Panc1 (cell line): ENCODE measurements at regions not wholly inside any gene's neighbourhood (a gene's known extent, or its start where the extent isn't known, plus 50 kb on each side); places are given as distances from the start of the nearest gene placed in this dataset.

Source experiments
- ATAC-seq: fragments of 200-7000 bp; cut with Tn5 transposase; 2 replicates; pipeline ENCODE4 v1.9.1; 2020; ENCODE audit warnings: mild to moderate bottlenecking, moderate library complexity
- BruUV-seq: library from RNA; stranded (reverse); fragments of 400-500 nt; replicated peaks from 2 replicates; lab custom pipeline; 2021; lab: Mats Ljungman, UMichigan
- CTCF ChIA-PET: fragments of 300-600 bp; sonication (Branson Sonifier 250); formaldehyde crosslinking; loops from one replicate; lab custom pipeline; 2022; ENCODE audit warnings: antibody characterized with exemption; lab: Charles Lee
- POLR2A ChIA-PET: fragments of 300-600 bp; sonication (Branson Sonifier 250); formaldehyde crosslinking; loops from one replicate; lab custom pipeline; 2022; ENCODE audit warnings: antibody characterized with exemption; lab: Charles Lee
- DNase-seq: peaks from one replicate; pipeline ENCODE4 v3.0.0-alpha.2; 2010; ENCODE audit warnings: low read depth, low spot score
- H3K27ac ChIP-seq: 2 replicates; pipeline ENCODE4 v1.5.1; 2011; ENCODE audit warnings: mild to moderate bottlenecking, low read length, inconsistent platforms
- H3K27me3 ChIP-seq: fragments of 200-500 bp; sonication (Bioruptor generic); 2 replicates; pipeline ENCODE4 v1.6.0; 2014; ENCODE audit warnings: low read length, inconsistent platforms; ENCODE audit not compliant: control insufficient read depth, insufficient read depth
- H3K36me3 ChIP-seq: fragments of 200-500 bp; sonication (Bioruptor generic); 2 replicates; pipeline ENCODE4 v1.5.1; 2014; ENCODE audit warnings: inconsistent platforms, mild to moderate bottlenecking, low read length, moderate library complexity; ENCODE audit not compliant: control insufficient read depth, insufficient read depth
- H3K4me1 ChIP-seq: 2 replicates; pipeline ENCODE4 v1.5.1; 2011; ENCODE audit warnings: inconsistent platforms, mild to moderate bottlenecking, low read length, moderate library complexity; ENCODE audit not compliant: control insufficient read depth, insufficient read depth
- H3K4me3 ChIP-seq, 2 experiments: 2 replicates each; pipeline ENCODE4 v1.5.1; 2011 to 2012; ENCODE audit warnings: low read depth in 2 of 2, low read length in 2 of 2, mild to moderate bottlenecking in 2 of 2, inconsistent platforms in 1 of 2, moderate library complexity in 1 of 2
- H3K9me3 ChIP-seq: fragments of 200-500 bp; sonication (Bioruptor generic); 2 replicates; pipeline ENCODE4 v1.5.1; 2014; ENCODE audit warnings: low read depth, mild to moderate bottlenecking, inconsistent platforms, low read length, moderate library complexity; ENCODE audit not compliant: control insufficient read depth, insufficient read depth
- POLR2AphosphoS5 ChIP-seq: IDR thresholded peaks from 2 replicates; pipeline ENCODE4 v1.6.1; 2012; ENCODE audit warnings: mild to moderate bottlenecking, low read depth, low read length, moderate library complexity
- SIN3A ChIP-seq: IDR thresholded peaks from 2 replicates; pipeline ENCODE4 v1.6.1; 2012; ENCODE audit warnings: low read depth, mild to moderate bottlenecking, low read length, moderate library complexity, borderline replicate concordance; ENCODE audit not compliant: insufficient read depth
- TCF7L2 ChIP-seq: IDR thresholded peaks from 2 replicates; pipeline ENCODE4 v1.6.1; 2011; ENCODE audit warnings: mild to moderate bottlenecking, low read depth, low read length, inconsistent platforms
- in situ Hi-C: cut with HindIII; loops from 2 replicates; pipeline ENCODE4 v1.10.0; 2016; ENCODE audit warnings: low sequenced_read_pairs, low pct_unique_long_range_greater_than_20kb
- intact Hi-C: fragments of 100-400 bp; cut with micrococcal nuclease; formaldehyde crosslinking; loops from one replicate; pipeline ENCODE4 v1.10.0; 2022; ENCODE audit not compliant: unreplicated experiment
- TF ChIP-seq, protein P1 (sequence below), 2 experiments: IDR thresholded peaks; 2 replicates each; pipeline ENCODE4 v1.6.1; 2011 to 2012; ENCODE audit warnings: low read depth in 2 of 2, control low read depth in 1 of 2, low read length in 1 of 2, mild to moderate bottlenecking in 1 of 2, moderate library complexity in 1 of 2; ENCODE audit not compliant: insufficient read depth in 1 of 2
- TF ChIP-seq, protein P2 (sequence below): fragments of 450-650 bp; IDR thresholded peaks from 2 replicates; pipeline ENCODE4 v1.5.1; 2017; ENCODE audit warnings: mild to moderate bottlenecking

- H3K27ac ChIP-seq = no peak overlapping the region
- H3K27me3 ChIP-seq = no peaks in the 10 kb centered on the region
- ATAC-seq = no peak
- ChIA-PET POLR2A (no interaction called here), CTCF (no interaction called here)
- intact Hi-C loops (no loop called here), in situ Hi-C loops (no loop called here)
- no peak for DNase-seq
- H3K9me3 ChIP-seq = no peaks in the 10 kb centered on the region
- no TSS peak for BruUV-seq
- no peak overlapping the region for H3K4me3 ChIP-seq
- H3K4me1 ChIP-seq = no peaks in the 10 kb centered on the region
- H3K36me3 ChIP-seq = no peaks in the 10 kb centered on the region
- TF ChIP-seq SIN3A (no peak), POLR2AphosphoS5 (no peak), TCF7L2 (no peak)
- TF ChIP-seq, protein P1, sequence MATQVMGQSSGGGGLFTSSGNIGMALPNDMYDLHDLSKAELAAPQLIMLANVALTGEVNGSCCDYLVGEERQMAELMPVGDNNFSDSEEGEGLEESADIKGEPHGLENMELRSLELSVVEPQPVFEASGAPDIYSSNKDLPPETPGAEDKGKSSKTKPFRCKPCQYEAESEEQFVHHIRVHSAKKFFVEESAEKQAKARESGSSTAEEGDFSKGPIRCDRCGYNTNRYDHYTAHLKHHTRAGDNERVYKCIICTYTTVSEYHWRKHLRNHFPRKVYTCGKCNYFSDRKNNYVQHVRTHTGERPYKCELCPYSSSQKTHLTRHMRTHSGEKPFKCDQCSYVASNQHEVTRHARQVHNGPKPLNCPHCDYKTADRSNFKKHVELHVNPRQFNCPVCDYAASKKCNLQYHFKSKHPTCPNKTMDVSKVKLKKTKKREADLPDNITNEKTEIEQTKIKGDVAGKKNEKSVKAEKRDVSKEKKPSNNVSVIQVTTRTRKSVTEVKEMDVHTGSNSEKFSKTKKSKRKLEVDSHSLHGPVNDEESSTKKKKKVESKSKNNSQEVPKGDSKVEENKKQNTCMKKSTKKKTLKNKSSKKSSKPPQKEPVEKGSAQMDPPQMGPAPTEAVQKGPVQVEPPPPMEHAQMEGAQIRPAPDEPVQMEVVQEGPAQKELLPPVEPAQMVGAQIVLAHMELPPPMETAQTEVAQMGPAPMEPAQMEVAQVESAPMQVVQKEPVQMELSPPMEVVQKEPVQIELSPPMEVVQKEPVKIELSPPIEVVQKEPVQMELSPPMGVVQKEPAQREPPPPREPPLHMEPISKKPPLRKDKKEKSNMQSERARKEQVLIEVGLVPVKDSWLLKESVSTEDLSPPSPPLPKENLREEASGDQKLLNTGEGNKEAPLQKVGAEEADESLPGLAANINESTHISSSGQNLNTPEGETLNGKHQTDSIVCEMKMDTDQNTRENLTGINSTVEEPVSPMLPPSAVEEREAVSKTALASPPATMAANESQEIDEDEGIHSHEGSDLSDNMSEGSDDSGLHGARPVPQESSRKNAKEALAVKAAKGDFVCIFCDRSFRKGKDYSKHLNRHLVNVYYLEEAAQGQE (IDR thresholded peaks at IDR 0.05; ENCODE audit: insufficient read depth in 1 of 2, low read depth in 2 of 2, low read length in 1 of 2) = no peak
These were observed 65.2 kb upstream of the ST6GALNAC5 start for GRCh38 chr1:76802094-76802493.

DNA sequence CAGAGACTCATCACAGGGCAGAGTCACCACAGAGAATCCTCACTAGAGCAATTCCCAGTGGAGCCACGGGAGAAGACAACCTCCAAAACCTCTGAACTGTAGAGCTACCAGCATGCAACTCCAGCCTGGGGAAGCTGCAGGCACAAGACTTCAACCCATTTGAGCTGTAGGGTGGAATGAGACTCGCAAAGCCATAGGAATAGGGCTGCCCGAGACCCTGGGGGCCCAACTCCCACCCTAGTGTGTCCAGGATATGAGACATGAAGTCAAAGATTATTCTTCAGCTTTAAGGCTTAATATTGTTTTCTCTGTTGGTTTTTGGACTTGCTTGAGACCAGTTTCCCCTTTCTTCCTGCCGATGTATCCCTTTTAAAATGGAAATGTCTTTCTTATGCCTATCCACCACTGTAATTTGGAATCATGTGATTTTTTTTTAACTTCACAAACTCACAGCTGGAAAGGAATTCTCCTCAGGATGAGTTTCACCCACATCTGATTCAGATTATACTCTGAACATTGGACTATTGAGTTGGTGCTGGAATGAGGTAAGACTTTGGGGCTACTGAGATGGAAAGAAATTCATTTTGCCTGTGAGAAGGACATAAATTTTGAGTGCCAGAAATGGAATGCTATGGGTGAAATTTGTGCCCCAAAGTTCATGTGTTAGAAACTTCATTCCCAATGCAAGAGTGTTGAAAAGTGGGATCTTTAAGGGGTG, 59.6 kb upstream of the ST6GALNAC5 start:
- ChIA-PET CTCF (no interaction called here), POLR2A (no interaction called here)
- intact Hi-C loops (no loop called here), in situ Hi-C loops (no loop called here)
- no peak for TF ChIP-seq SIN3A
- no peak for TF ChIP-seq POLR2AphosphoS5
- TF ChIP-seq, protein P2, sequence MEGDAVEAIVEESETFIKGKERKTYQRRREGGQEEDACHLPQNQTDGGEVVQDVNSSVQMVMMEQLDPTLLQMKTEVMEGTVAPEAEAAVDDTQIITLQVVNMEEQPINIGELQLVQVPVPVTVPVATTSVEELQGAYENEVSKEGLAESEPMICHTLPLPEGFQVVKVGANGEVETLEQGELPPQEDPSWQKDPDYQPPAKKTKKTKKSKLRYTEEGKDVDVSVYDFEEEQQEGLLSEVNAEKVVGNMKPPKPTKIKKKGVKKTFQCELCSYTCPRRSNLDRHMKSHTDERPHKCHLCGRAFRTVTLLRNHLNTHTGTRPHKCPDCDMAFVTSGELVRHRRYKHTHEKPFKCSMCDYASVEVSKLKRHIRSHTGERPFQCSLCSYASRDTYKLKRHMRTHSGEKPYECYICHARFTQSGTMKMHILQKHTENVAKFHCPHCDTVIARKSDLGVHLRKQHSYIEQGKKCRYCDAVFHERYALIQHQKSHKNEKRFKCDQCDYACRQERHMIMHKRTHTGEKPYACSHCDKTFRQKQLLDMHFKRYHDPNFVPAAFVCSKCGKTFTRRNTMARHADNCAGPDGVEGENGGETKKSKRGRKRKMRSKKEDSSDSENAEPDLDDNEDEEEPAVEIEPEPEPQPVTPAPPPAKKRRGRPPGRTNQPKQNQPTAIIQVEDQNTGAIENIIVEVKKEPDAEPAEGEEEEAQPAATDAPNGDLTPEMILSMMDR = no peak
- TF ChIP-seq, protein P1 (IDR thresholded peaks at IDR 0.05; ENCODE audit: insufficient read depth in 1 of 2, low read depth in 2 of 2, low read length in 1 of 2) = no peak
- TF ChIP-seq TCF7L2 = no peak
- no peak overlapping the region for H3K4me3 ChIP-seq
- no peaks in the 10 kb centered on the region for H3K4me1 ChIP-seq
- H3K9me3 ChIP-seq = no peaks in the 10 kb centered on the region
- H3K27me3 ChIP-seq = no peaks in the 10 kb centered on the region
- H3K27ac ChIP-seq = no peak overlapping the region
- no peak for ATAC-seq
- H3K36me3 ChIP-seq = no peaks in the 10 kb centered on the region
- BruUV-seq = no TSS peak
- DNase-seq = no peak
